SK-N-SH (cell line): ENCODE measurements at regions not wholly inside any gene's neighbourhood (a gene's known extent, or its start where the extent isn't known, plus 50 kb on each side); places are given as distances from the start of the nearest gene placed in this dataset.

ENCODE experiments used
- CTCF ChIA-PET: fragments of 300-600, 350-600 bp; formaldehyde crosslinking; extraction: SDS; loops from one replicate; lab custom pipeline; 2021; lab: Yijun Ruan, JAX
- POLR2A ChIA-PET: fragments of 350-600 bp; sonication (Branson Sonifier 250); formaldehyde crosslinking; extraction: SDS; loops from one replicate; lab custom pipeline; 2020; ENCODE audit warnings: antibody characterized with exemption, inconsistent platforms; lab: Yijun Ruan, JAX
- DNase-seq: peaks from one replicate; pipeline ENCODE4 v3.0.0; 2012
- H2AFZ ChIP-seq: fragments of 200-600 bp; sonication (generic); 2 replicates; pipeline ENCODE4 v1.8.1; 2016; ENCODE audit warnings: antibody characterized with exemption, mild to moderate bottlenecking, low read depth
- H3F3A ChIP-seq: fragments of 200-600 bp; sonication (generic); replicated peaks from 2 replicates; pipeline ENCODE3; 2016; ENCODE audit warnings: antibody characterized with exemption, mild to moderate bottlenecking; ENCODE audit not compliant: insufficient read depth
- H3K27ac ChIP-seq, 2 experiments: fragments of 200-500 bp in 1 of 2; fragments of 200-600 bp in 1 of 2; sonication (Bioruptor generic) in 1 of 2; sonication (generic), shearing (Covaris generic) in 1 of 2; 2 replicates each; pipeline versions ENCODE4 v1.5.1 to v1.6.1; 2014 to 2016; ENCODE audit warnings: low read depth in 2 of 2, inconsistent platforms in 1 of 2, low read length in 1 of 2, mild to moderate bottlenecking in 1 of 2, mixed read lengths in 1 of 2
- H3K27me3 ChIP-seq: fragments of 200-600 bp; sonication (generic), shearing (Covaris generic); 2 replicates; pipeline ENCODE4 v1.6.1; 2016; ENCODE audit warnings: mixed run types; ENCODE audit not compliant: insufficient read depth
- H3K36me3 ChIP-seq, 2 experiments: fragments of 200-500 bp in 1 of 2; fragments of 200-600 bp in 1 of 2; sonication (Bioruptor generic) in 1 of 2; sonication (generic) in 1 of 2; replicated peaks in 1 of 2; 2 replicates each; pipeline versions ENCODE3 to v1.5.1; 2014 to 2016; ENCODE audit warnings: low read length in 1 of 2, mild to moderate bottlenecking in 1 of 2; ENCODE audit not compliant: insufficient read depth in 2 of 2, control insufficient read depth in 1 of 2
- H3K4me1 ChIP-seq, 2 experiments: fragments of 200-500 bp in 1 of 2; fragments of 200-600 bp in 1 of 2; sonication (Bioruptor generic) in 1 of 2; sonication (generic), shearing (Covaris generic) in 1 of 2; 2 replicates each; pipeline versions ENCODE4 v1.5.1 to v1.6.1; 2014 to 2016; ENCODE audit warnings: low read depth in 1 of 2, low read length in 1 of 2, mixed run types in 1 of 2; ENCODE audit not compliant: insufficient read depth in 2 of 2, control insufficient read depth in 1 of 2
- H3K4me2 ChIP-seq: fragments of 200-600 bp; sonication (generic), shearing (Covaris generic); 2 replicates; pipeline ENCODE4 v1.6.1; 2017; ENCODE audit warnings: mixed run types
- H3K4me3 ChIP-seq, 2 experiments: fragments of 200-500 bp in 1 of 2; fragments of 200-600 bp in 1 of 2; sonication (Bioruptor generic) in 1 of 2; sonication (generic), shearing (Covaris generic) in 1 of 2; 2 replicates each; pipeline versions ENCODE4 v1.5.1 to v1.8.1; 2014 to 2016; ENCODE audit warnings: low read depth in 2 of 2, inconsistent platforms in 1 of 2, low read length in 1 of 2, mild to moderate bottlenecking in 1 of 2, mixed read lengths in 1 of 2, moderate library complexity in 1 of 2
- H3K79me2 ChIP-seq: fragments of 200-600 bp; sonication (generic); 2 replicates; pipeline ENCODE4 v1.8.1; 2017; ENCODE audit warnings: mild to moderate bottlenecking; ENCODE audit not compliant: insufficient read depth
- H3K9ac ChIP-seq: fragments of 200-600 bp; sonication (generic); 2 replicates; pipeline ENCODE4 v1.6.1; 2017; ENCODE audit warnings: mixed run types
- H3K9me2 ChIP-seq: fragments of 200-600 bp; sonication (generic); 2 replicates; pipeline ENCODE4 v1.6.1; 2017; ENCODE audit warnings: mixed run types
- H3K9me3 ChIP-seq: fragments of 200-600 bp; sonication (generic); 2 replicates; pipeline ENCODE4 v1.6.1; 2017; ENCODE audit warnings: mixed run types, mild to moderate bottlenecking, moderate library complexity
- H4K20me1 ChIP-seq: fragments of 200-600 bp; sonication (generic); 2 replicates; pipeline ENCODE4 v1.6.1; 2017; ENCODE audit warnings: mild to moderate bottlenecking, mixed run types; ENCODE audit not compliant: insufficient read depth
- CHD2 ChIP-seq: fragments of 150-350 bp; IDR thresholded peaks from 2 replicates; pipeline ENCODE4 v1.6.1; 2018; ENCODE audit warnings: low read length; ENCODE audit not compliant: partially characterized antibody
- CTCF ChIP-seq: fragments of 200-600 bp; sonication (generic); IDR thresholded peaks from 2 replicates; pipeline ENCODE4 v1.6.1; 2017; ENCODE audit warnings: antibody characterized with exemption, mild to moderate bottlenecking, moderate library complexity
- EP300 ChIP-seq, 2 experiments: IDR thresholded peaks; 2 replicates each; pipeline versions ENCODE4 v1.4.0 to v1.6.1; 2012; ENCODE audit warnings: borderline replicate concordance in 1 of 2, low read depth in 1 of 2, low read length in 1 of 2
- FOSL2 ChIP-seq: IDR thresholded peaks from 2 replicates; pipeline ENCODE4 v1.4.0; 2012; ENCODE audit warnings: low read depth, mild to moderate bottlenecking, moderate library complexity, borderline replicate concordance
- FOXM1 ChIP-seq: IDR thresholded peaks from 2 replicates; pipeline ENCODE4 v1.4.0; 2012; ENCODE audit warnings: low read depth, mild to moderate bottlenecking
- GABPA ChIP-seq: IDR thresholded peaks from 2 replicates; pipeline ENCODE4 v1.4.0; 2012; ENCODE audit warnings: low read depth, mild to moderate bottlenecking
- GATA2 ChIP-seq: sonication (generic); formaldehyde crosslinking; IDR thresholded peaks from 2 replicates; pipeline ENCODE4 v1.5.0; 2020; ENCODE audit warnings: mild to moderate bottlenecking, missing genetic modification reagents
- IRF3 ChIP-seq: fragments of 150-350 bp; IDR thresholded peaks from 2 replicates; pipeline ENCODE4 v1.6.1; 2016; ENCODE audit warnings: mild to moderate bottlenecking, low read depth, low read length
- JUND ChIP-seq: IDR thresholded peaks from 2 replicates; pipeline ENCODE4 v1.4.0; 2012
- MEF2A ChIP-seq: IDR thresholded peaks from 2 replicates; pipeline ENCODE4 v1.4.0; 2012; ENCODE audit warnings: low read depth, borderline replicate concordance
- RAD21 ChIP-seq: IDR thresholded peaks from 2 replicates; pipeline ENCODE4 v1.6.1; 2012; ENCODE audit warnings: mild to moderate bottlenecking, low read length
- RFX5 ChIP-seq: IDR thresholded peaks from 2 replicates; pipeline ENCODE4 v1.6.1; 2012; ENCODE audit warnings: mild to moderate bottlenecking, improper control_type of control experiment, low read length
- RXRA ChIP-seq: IDR thresholded peaks from 2 replicates; pipeline ENCODE4 v1.4.0; 2012; ENCODE audit warnings: low read depth, mild to moderate bottlenecking, borderline replicate concordance
- SIN3A ChIP-seq: IDR thresholded peaks from 2 replicates; pipeline ENCODE4 v1.6.1; 2012; ENCODE audit warnings: low read depth, mild to moderate bottlenecking, low read length, moderate library complexity, borderline replicate concordance
- YY1 ChIP-seq: IDR thresholded peaks from 2 replicates; pipeline ENCODE4 v1.4.0; 2012; ENCODE audit warnings: low read depth, mild to moderate bottlenecking
- ZBTB33 ChIP-seq: IDR thresholded peaks from 2 replicates; pipeline ENCODE4 v1.4.0; 2012; ENCODE audit warnings: low read depth, borderline replicate concordance
- WGBS: methylation state at CpG from one replicate; pipeline ENCODE4 v1.1.6; 2017; ENCODE audit warnings: low lambda C conversion rate; 5-methylcytosine and 5-hydroxymethylcytosine counted together
- TF ChIP-seq, protein P1 (sequence below): IDR thresholded peaks from 2 replicates; pipeline ENCODE4 v1.4.0; 2012; ENCODE audit warnings: low read depth
- TF ChIP-seq, protein P2 (sequence below): IDR thresholded peaks from 2 replicates; pipeline ENCODE4 v1.6.1; 2012; ENCODE audit warnings: mild to moderate bottlenecking, low read depth, low read length, moderate library complexity

- TF ChIP-seq EP300 (IDR thresholded peaks at IDR 0.05; ENCODE audit: borderline replicate concordance in 1 of 2, low read depth in 1 of 2, low read length in 1 of 2) = no peak
- TF ChIP-seq RXRA = no peak
- no peak for TF ChIP-seq FOSL2
Observed at GRCh38 chr2:82524826-82525225, 1934.3 kb downstream of the SUCLG1 start (continued).

GRCh38 chr2:82511894-82512293 is 1947.2 kb downstream of the SUCLG1 start:
- Histone ChIP-seq H3K9me2 (no peaks in the 10 kb centered on the region), H2AFZ (no peak overlapping the region), H3K79me2 (no peaks in the 10 kb centered on the region), H3K4me1 (no peaks in the 10 kb centered on the region), H3K27ac (no peak overlapping the region), H3K27me3 (no peaks in the 10 kb centered on the region), H3K9ac (no peak overlapping the region), H3K9me3 (no peaks in the 10 kb centered on the region), H3K36me3 (no peaks in the 10 kb centered on the region)
- 21% methylated on average over 1 of the region's 1 CpG for WGBS
- CTCF ChIA-PET = no interaction called here
- POLR2A ChIA-PET = no interaction called here
- no peak for DNase-seq
- TF ChIP-seq YY1 (no peak), CHD2 (no peak), SIN3A (no peak), RFX5 (no peak), CTCF (no peak), FOXM1 (no peak), GABPA (no peak), GATA2 (CRISPR knock-in tag) (no peak), RAD21 (no peak), ZBTB33 (no peak), MEF2A (no peak), JUND (no peak), IRF3 (no peak), FOSL2 (no peak)
- TF ChIP-seq, protein P1, sequence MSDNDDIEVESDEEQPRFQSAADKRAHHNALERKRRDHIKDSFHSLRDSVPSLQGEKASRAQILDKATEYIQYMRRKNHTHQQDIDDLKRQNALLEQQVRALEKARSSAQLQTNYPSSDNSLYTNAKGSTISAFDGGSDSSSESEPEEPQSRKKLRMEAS = no peak
- TF ChIP-seq, protein P2, sequence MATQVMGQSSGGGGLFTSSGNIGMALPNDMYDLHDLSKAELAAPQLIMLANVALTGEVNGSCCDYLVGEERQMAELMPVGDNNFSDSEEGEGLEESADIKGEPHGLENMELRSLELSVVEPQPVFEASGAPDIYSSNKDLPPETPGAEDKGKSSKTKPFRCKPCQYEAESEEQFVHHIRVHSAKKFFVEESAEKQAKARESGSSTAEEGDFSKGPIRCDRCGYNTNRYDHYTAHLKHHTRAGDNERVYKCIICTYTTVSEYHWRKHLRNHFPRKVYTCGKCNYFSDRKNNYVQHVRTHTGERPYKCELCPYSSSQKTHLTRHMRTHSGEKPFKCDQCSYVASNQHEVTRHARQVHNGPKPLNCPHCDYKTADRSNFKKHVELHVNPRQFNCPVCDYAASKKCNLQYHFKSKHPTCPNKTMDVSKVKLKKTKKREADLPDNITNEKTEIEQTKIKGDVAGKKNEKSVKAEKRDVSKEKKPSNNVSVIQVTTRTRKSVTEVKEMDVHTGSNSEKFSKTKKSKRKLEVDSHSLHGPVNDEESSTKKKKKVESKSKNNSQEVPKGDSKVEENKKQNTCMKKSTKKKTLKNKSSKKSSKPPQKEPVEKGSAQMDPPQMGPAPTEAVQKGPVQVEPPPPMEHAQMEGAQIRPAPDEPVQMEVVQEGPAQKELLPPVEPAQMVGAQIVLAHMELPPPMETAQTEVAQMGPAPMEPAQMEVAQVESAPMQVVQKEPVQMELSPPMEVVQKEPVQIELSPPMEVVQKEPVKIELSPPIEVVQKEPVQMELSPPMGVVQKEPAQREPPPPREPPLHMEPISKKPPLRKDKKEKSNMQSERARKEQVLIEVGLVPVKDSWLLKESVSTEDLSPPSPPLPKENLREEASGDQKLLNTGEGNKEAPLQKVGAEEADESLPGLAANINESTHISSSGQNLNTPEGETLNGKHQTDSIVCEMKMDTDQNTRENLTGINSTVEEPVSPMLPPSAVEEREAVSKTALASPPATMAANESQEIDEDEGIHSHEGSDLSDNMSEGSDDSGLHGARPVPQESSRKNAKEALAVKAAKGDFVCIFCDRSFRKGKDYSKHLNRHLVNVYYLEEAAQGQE = no peak
- TF ChIP-seq, all 33 proteins: peak for 0
- Histone ChIP-seq H4K20me1 (no peaks in the 10 kb centered on the region), H3F3A (no peaks in the 10 kb centered on the region), H3K4me2 (no peak overlapping the region), H3K4me3 (no peak overlapping the region)
